COLO668 (cell line): ENCODE measurements at regions not wholly inside any gene's neighbourhood (a gene's known extent, or its start where the extent isn't known, plus 50 kb on each side); places are given as distances from the start of the nearest gene placed in this dataset.
"Not testable (repeated sequence)": the region's sequence is repeated elsewhere in the genome, so short reads cannot be mapped to it uniquely, and the experiment has no call there.

Experiments
- DNase-seq: peaks from one replicate; lab custom pipeline; 2025; ENCODE audit not compliant: unreplicated experiment; lab: John Stamatoyannopoulos, UW

DNA sequence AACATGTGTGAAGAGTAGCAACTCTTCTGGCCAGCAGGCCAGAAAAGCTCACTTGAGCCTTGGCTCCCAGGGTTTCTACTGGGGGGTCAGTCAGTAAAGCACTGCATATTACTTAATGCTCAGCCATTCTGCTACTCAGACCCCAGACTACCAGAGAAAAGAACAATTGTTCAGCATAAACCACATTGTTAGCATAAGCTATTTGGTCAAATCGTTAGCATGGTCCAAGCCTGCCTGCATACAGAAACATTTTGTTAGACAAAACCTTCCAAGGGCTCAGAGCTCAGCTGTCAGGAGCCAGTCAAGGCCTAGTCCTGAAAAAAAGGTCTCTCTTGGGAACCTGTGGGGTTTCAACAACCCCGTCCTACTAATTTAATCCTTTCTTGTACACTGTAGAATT, 449.3 kb downstream of the PRR16 start:
- no peak for DNase-seq

DNA sequence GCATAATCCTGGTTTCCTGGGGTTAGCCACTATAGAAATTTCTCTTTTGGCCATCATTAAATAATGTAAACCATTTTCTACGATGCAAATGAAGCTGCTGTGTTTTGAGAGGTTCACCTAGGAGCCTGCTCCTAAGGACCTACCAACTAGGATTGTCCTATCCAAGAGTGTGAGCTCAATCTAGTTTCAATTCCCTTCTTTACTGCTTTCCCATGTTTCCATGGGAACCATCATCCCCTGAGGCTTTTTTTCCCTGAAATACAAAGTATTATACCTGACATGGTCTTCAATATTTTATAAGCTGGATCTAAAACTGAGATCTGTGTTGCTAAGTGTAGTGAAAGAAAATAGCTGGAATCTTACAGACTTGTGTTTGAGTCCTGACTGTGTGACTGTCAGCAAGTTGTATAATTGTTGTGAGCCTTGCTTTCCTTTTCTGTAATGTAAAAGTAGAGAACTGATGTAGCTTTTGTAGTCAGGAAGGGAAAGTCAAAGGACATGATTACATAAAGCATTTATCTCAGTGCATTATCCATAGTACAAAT, 453.2 kb downstream of the PRR16 start:
- no peak for DNase-seq

DNA sequence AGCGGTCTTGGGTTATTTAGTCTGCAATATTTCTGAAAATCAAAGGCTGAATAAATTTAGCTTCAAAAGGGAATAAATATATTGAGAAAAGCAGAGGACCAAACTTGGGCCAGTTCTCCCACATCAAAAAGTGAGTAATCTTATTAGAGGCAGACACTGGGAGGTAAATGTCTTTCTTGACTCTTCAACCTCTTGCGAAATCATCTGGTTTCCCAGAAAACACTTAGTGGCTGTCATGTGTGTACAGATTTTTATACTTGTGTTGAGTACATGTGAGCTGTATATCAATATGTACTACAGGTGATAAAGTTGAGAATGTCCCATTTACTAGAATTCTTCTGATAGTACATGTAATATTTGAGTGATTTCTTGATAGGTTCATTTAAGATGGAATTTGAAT, 454.9 kb downstream of the PRR16 start:
- no peak for DNase-seq

- no peak for DNase-seq
Measured at GRCh38 chr5:120923026-120923425, 458.9 kb downstream of the PRR16 start.

DNA sequence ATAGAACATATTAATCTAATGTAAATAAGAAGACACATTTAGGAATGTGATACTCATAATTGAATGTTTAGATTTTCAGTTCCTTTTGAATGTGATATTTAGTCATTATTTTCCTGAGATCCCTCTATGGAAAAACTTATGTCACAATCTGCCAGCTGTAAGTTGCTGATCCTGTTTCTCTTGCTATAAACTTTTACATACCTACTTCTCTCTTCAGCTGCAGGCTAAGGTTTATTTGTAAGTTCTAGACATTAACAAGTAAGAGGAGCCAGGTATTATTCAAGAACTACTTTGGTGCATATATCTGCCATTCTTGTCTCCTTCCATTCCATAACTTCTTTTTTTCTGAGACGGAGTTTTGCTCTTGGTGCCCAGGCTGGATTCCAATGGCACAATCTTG, 462.4 kb downstream of the PRR16 start:
- DNase-seq: no peak

DNA sequence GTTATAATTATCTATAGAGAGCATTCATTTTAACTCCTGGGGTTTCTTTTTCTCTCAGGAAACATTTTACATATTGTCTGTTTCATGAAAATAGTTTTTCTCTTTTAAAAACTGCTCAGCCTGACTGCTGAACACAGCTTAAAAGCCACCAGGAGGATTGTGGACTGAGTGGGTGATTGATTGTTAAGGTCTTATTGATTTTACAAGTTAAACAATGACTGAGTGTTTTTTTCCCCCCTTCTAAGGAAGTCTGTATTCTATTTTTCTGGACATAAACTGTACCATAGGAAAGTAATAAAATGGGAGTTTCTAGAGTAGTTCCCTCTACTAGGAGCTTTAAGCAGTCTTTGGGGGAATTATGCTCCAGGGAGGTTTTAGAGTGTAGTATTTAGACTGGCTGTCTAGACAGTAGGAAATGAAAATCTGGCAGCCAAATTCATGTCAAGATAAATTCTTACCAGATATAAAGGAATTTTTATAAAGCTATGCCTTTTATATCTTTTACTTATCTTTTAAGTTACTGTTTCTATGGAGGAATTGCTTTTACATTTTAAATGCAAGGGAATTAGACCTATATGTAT, 463.9 kb downstream of the PRR16 start:
- no peak for DNase-seq

GRCh38 chr5:120932480-120932879, 468.4 kb downstream of the PRR16 start:
- no peak for DNase-seq

GRCh38 chr5:120934031-120934430, 469.9 kb downstream of the PRR16 start:
- no peak for DNase-seq

- DNase-seq: no peak
Measured at GRCh38 chr5:120936652-120937051, 472.6 kb downstream of the PRR16 start.

GRCh38 chr5:120938604-120939003, 474.5 kb downstream of the PRR16 start:
- no peak for DNase-seq

GRCh38 chr5:120942596-120943350, 478.7 kb downstream of the PRR16 start:
- no peak for DNase-seq

GRCh38 chr5:120949596-120949995, 485.5 kb downstream of the PRR16 start:
- DNase-seq: not testable (repeated sequence)

GRCh38 chr5:120953445-120953844, 489.3 kb downstream of the PRR16 start:
- DNase-seq: not testable (repeated sequence)

DNA sequence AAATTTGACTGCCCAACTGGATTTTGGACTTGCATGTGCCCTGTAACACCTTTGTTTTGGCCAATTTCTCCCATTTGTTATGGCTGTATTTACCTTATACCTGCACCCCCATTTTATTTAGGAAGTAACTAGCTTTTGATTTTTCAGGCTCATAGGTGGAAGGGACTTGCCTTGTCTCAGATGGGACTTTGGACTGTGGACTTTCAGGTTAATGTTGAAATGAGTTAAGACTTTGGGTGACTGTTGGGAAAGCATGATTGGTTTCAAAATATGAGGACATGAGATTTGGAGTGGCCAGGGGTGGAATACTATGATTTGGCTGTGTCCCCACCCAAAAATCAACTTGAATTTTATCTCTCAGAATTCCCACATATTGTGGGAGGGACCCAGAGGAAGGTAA, 490.2 kb downstream of the PRR16 start:
- no peak for DNase-seq

- no peak for DNase-seq
Measured at GRCh38 chr5:120955795-120956194, 491.7 kb downstream of the PRR16 start.

- DNase-seq: no peak
Measured at GRCh38 chr5:120958877-120959485, 494.9 kb downstream of the PRR16 start.

DNA sequence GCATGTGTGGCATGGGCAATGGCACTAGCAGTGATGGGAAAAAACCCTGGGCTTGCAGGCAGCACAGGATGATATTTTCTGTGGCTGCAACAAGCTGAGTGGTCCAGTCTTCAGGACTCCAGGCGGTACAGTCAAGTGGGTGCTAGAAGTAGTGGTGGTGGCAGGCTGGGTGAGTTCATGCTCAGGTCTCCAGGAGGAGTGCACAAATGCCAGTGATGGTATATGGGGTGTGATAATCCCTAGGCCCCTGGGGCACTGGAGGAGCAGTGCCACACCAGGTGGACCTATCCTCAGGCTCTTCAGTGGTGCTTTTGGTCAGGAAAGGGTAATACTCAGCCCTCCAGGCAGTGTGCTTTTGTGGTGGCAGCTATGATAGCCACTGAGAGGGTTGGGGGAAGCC, 496.4 kb downstream of the PRR16 start:
- DNase-seq: no peak

GRCh38 chr5:120967366-120967765, 503.3 kb downstream of the PRR16 start:
- DNase-seq: no peak

- no peak for DNase-seq
Measured at GRCh38 chr5:120974690-120975089, 510.6 kb downstream of the PRR16 start.

DNA sequence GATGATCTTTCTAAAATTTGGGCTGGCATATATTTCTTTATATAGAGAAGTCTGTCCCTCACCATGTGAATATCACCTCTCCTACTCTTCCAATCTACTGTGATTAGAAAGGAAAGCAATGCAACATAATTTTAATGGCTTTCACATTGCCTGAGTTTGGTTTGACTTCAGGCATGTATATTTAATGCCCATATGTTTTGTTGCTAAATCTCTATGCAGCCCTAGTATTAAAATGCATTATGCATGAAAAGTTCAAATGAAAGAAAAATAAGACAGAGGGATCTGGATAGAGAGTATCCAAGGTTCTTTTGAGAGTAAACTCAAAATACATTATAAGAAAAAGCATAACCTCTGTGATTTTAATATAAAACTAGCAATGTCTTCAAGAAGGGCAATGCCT, 518.3 kb downstream of the PRR16 start:
- DNase-seq: no peak

GRCh38 chr5:120985526-120985925, 521.4 kb downstream of the PRR16 start:
- no peak for DNase-seq

DNA sequence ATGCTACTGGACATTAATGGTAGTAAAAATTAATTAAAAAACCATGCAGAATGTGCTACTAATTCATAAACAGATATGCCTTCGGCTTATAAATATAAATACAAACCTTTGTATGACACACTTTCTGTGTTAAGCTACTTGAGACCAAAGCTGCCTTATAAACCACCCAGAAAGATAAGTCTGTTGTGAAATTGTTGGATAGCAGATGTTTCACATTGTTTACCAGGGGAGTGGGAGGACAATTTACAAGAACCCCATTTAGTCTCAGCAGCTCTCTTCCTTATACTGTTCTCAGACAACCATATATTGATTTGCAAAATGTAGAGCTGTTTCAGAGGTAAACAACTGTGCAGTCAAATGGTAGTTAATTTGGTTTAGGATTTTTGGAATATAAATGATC, 524.4 kb downstream of the PRR16 start:
- no peak for DNase-seq
